HG03060 (cell line): ENCODE measurements at regions not wholly inside any gene's neighbourhood (a gene's known extent, or its start where the extent isn't known, plus 50 kb on each side); places are given as distances from the start of the nearest gene placed in this dataset.

Source experiments
- ATAC-seq: cut with Tn5 transposase; IDR thresholded peaks from one replicate; pipeline ENCODE4 v1.9.1; 2021; ENCODE audit warnings: low read depth, moderate number of reproducible peaks; ENCODE audit not compliant: unreplicated experiment

- no peak for ATAC-seq
Observed at GRCh38 chr4:124478470-124478869, 234.1 kb downstream of the ANKRD50 start.

GRCh38 chr4:124480061-124480460, 232.5 kb downstream of the ANKRD50 start:
- no peak for ATAC-seq

GRCh38 chr4:124481123-124481522, 231.4 kb downstream of the ANKRD50 start:
- ATAC-seq: no peak

GRCh38 chr4:124483048-124483906, 229.3 kb downstream of the ANKRD50 start:
- ATAC-seq: no peak

- ATAC-seq: no peak
Observed at GRCh38 chr4:124484008-124484407, 228.5 kb downstream of the ANKRD50 start.

- ATAC-seq: no peak
Observed at GRCh38 chr4:124484940-124485339, 227.6 kb downstream of the ANKRD50 start.

- no peak for ATAC-seq
Observed at GRCh38 chr4:124486423-124486822, 226.1 kb downstream of the ANKRD50 start.

- no peak for ATAC-seq
Observed at GRCh38 chr4:124487651-124488050, 224.9 kb downstream of the ANKRD50 start.

GRCh38 chr4:124491361-124492145, 221.0 kb downstream of the ANKRD50 start:
- no peak for ATAC-seq

- ATAC-seq: no peak
Observed at GRCh38 chr4:124499261-124499660, 213.3 kb downstream of the ANKRD50 start.

- no peak for ATAC-seq
Observed at GRCh38 chr4:124501576-124501975, 211.0 kb downstream of the ANKRD50 start.

- no peak for ATAC-seq
Observed at GRCh38 chr4:124504431-124504830, 208.1 kb downstream of the ANKRD50 start.

GRCh38 chr4:124505211-124505610, 207.3 kb downstream of the ANKRD50 start:
- no peak for ATAC-seq

- no peak for ATAC-seq
Observed at GRCh38 chr4:124509151-124509550, 203.4 kb downstream of the ANKRD50 start.

GRCh38 chr4:124514588-124514987, 197.9 kb downstream of the ANKRD50 start:
- no peak for ATAC-seq

GRCh38 chr4:124515591-124515990, 196.9 kb downstream of the ANKRD50 start:
- no peak for ATAC-seq

GRCh38 chr4:124519196-124519595, 193.3 kb downstream of the ANKRD50 start:
- ATAC-seq: no peak

GRCh38 chr4:124523816-124524215, 188.7 kb downstream of the ANKRD50 start:
- no peak for ATAC-seq

- no peak for ATAC-seq
Observed at GRCh38 chr4:124525524-124525923, 187.0 kb downstream of the ANKRD50 start.

GRCh38 chr4:124526331-124526730, 186.2 kb downstream of the ANKRD50 start:
- ATAC-seq: no peak

GRCh38 chr4:124526769-124527168, 185.8 kb downstream of the ANKRD50 start:
- ATAC-seq: no peak

GRCh38 chr4:124527364-124527763, 185.2 kb downstream of the ANKRD50 start:
- ATAC-seq: no peak
